ENCODE measurements at regions not wholly inside any gene's neighbourhood (a gene's known extent, or its start where the extent isn't known, plus 50 kb on each side); places are given as distances from the start of the nearest gene placed in this dataset.

DNA sequence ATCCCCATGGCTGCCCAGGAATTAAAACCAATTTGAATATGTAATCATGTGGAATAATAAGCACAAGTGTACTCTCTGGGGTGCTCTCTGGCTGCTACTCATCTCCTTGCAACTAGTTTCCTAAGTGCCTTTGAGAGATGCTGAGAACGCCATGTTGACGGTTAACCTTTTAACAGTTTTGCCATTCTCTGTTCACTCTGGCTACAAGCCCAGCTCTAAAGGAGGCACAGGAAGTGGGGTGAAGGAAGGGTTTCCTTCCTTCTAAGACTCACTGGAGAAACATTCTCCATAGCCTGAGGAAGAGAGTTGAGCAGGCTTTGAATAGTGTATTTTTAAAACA lies 122.0 kb upstream of the ZC3H12C start:
- H3K36me3 Mint-ChIP-seq (ENCODE audit: low read depth, unreplicated experiment) = no peaks in the 10 kb centered on the region
- H3K27ac ChIP-seq (ENCODE audit: low read depth, low read length) = no peak overlapping the region
- peak overlapping the region; percentile 48 for H3K27ac Mint-ChIP-seq (ENCODE audit: unreplicated experiment)
- H3K4me3 ChIP-seq (ENCODE audit: insufficient read depth, low read depth, low read length) = peak overlapping the region; percentile 8
- DNase-seq (ENCODE audit: low read depth) (peak; percentile 68), FAIRE-seq (peak; percentile 79)
- H3K4me1 Mint-ChIP-seq (ENCODE audit: low read depth, unreplicated experiment) = peaks cover 24% of the 10 kb centered on the region
- peak overlapping the region; percentile 75 for H3K4me2 ChIP-seq (ENCODE audit: low read length)
- H3K4me1 ChIP-seq (ENCODE audit: insufficient read depth, low read length) = peaks cover 18% of the 10 kb centered on the region
- TF ChIP-seq, protein P1, sequence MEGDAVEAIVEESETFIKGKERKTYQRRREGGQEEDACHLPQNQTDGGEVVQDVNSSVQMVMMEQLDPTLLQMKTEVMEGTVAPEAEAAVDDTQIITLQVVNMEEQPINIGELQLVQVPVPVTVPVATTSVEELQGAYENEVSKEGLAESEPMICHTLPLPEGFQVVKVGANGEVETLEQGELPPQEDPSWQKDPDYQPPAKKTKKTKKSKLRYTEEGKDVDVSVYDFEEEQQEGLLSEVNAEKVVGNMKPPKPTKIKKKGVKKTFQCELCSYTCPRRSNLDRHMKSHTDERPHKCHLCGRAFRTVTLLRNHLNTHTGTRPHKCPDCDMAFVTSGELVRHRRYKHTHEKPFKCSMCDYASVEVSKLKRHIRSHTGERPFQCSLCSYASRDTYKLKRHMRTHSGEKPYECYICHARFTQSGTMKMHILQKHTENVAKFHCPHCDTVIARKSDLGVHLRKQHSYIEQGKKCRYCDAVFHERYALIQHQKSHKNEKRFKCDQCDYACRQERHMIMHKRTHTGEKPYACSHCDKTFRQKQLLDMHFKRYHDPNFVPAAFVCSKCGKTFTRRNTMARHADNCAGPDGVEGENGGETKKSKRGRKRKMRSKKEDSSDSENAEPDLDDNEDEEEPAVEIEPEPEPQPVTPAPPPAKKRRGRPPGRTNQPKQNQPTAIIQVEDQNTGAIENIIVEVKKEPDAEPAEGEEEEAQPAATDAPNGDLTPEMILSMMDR (IDR thresholded peaks at IDR 0.05; ENCODE audit: insufficient read depth, low read depth, low read length) = no peak
- TF ChIP-seq EZH2 (IDR thresholded peaks at IDR 0.05; ENCODE audit: insufficient read depth, low read length) = no peak
- H4K20me1 ChIP-seq (ENCODE audit: insufficient read depth, low read length) = no peaks in the 10 kb centered on the region
- peak overlapping the region; percentile 48 for H2AFZ ChIP-seq (ENCODE audit: low read depth, low read length)
- H3K4me3 Mint-ChIP-seq (ENCODE audit: unreplicated experiment) = no peak overlapping the region
- no peaks in the 10 kb centered on the region for H3K27me3 ChIP-seq (ENCODE audit: insufficient read depth, low read length)
- no peaks in the 10 kb centered on the region for H3K27me3 Mint-ChIP-seq (ENCODE audit: low read depth, unreplicated experiment)
- no peak overlapping the region for H3K9ac ChIP-seq (ENCODE audit: low read length)
- peaks cover 3% of the 10 kb centered on the region for H3K9me3 Mint-ChIP-seq (ENCODE audit: unreplicated experiment)
- H3K79me2 ChIP-seq (ENCODE audit: insufficient read depth, low read length) = no peaks in the 10 kb centered on the region
- H3K9me3 ChIP-seq (ENCODE audit: insufficient read depth, low read depth, low read length) = no peaks in the 10 kb centered on the region
- H3K36me3 ChIP-seq (ENCODE audit: insufficient read depth, low read length) = no peaks in the 10 kb centered on the region

DNA sequence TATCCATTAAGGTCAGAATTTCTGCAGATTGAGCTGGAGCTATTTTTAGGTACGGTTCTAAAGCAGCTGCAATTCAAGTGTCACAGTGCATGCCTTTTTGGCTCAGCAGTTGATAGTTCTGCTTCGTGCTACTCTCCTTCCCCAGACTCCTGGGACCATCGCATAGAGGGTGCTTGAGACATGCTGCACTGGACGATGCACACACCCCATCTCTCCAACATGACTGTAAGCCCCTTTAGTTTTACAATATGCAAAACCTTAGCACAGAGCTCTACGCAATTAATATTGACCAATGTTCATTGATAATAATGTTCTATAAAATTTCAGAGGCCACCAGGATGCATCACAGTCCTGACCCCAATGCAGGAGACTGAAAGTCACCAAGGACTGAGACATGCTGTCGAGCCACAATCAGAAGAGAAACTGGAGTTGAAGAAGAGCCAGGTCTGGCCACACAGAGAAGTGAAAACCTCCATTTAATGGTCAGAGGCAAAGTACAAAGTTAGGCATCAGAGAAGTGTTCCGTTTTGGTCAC lies 120.9 kb upstream of the ZC3H12C start:
- Histone ChIP-seq H3K79me2 (ENCODE audit: insufficient read depth, low read length) (no peaks in the 10 kb centered on the region), H3K4me1 (ENCODE audit: insufficient read depth, low read length) (peaks cover 18% of the 10 kb centered on the region)

DNA sequence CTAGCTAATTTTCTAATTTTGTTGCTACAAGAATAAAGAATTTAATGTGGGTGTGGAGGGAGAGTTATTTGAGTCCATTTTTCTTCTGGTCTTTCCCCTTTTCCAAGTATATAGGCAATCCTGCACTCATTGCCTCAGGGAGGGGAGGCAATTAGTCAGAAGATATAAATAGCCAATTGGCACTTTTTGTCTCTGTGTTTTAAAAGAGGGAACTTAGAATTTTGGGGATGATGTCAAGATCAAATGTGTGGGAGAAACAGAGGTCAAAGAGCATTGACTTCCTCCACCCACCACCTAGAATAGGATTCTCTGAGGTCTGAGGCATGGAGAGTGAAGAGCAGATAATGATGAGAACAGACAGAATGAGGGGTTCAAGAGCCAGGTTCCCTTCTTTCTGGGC lies 120.3 kb upstream of the ZC3H12C start:
- Histone ChIP-seq H3K79me2 (ENCODE audit: insufficient read depth, low read length) (no peaks in the 10 kb centered on the region), H3K36me3 (ENCODE audit: insufficient read depth, low read length) (no peaks in the 10 kb centered on the region), H4K20me1 (ENCODE audit: insufficient read depth, low read length) (no peaks in the 10 kb centered on the region), H3K27ac (ENCODE audit: low read depth, low read length) (no peak overlapping the region), H3K4me3 (ENCODE audit: insufficient read depth, low read depth, low read length) (no peak overlapping the region), H3K4me1 (ENCODE audit: insufficient read depth, low read length) (peaks cover 18% of the 10 kb centered on the region), H2AFZ (ENCODE audit: low read depth, low read length) (no peak overlapping the region), H3K9ac (ENCODE audit: low read length) (no peak overlapping the region), H3K27me3 (ENCODE audit: insufficient read depth, low read length) (no peaks in the 10 kb centered on the region), H3K9me3 (ENCODE audit: insufficient read depth, low read depth, low read length) (no peaks in the 10 kb centered on the region), H3K4me2 (ENCODE audit: low read length) (no peak overlapping the region)
- Mint-ChIP-seq H3K4me3 (ENCODE audit: unreplicated experiment) (no peak overlapping the region), H3K27me3 (ENCODE audit: low read depth, unreplicated experiment) (no peaks in the 10 kb centered on the region), H3K9me3 (ENCODE audit: unreplicated experiment) (peaks cover 4% of the 10 kb centered on the region), H3K36me3 (ENCODE audit: low read depth, unreplicated experiment) (no peaks in the 10 kb centered on the region), H3K4me1 (ENCODE audit: low read depth, unreplicated experiment) (peaks cover 24% of the 10 kb centered on the region), H3K27ac (ENCODE audit: unreplicated experiment) (no peak overlapping the region)
- FAIRE-seq (no peak), DNase-seq (ENCODE audit: low read depth) (peak; percentile 8)
- TF ChIP-seq, protein P1 (IDR thresholded peaks at IDR 0.05; ENCODE audit: insufficient read depth, low read depth, low read length) = no peak
- no peak for TF ChIP-seq EZH2 (IDR thresholded peaks at IDR 0.05; ENCODE audit: insufficient read depth, low read length)

More for the DNA sequence above, 120.9 kb upstream of the ZC3H12C start:
- Histone ChIP-seq H3K27me3 (ENCODE audit: insufficient read depth, low read length) (no peaks in the 10 kb centered on the region), H2AFZ (ENCODE audit: low read depth, low read length) (no peak overlapping the region), H4K20me1 (ENCODE audit: insufficient read depth, low read length) (no peaks in the 10 kb centered on the region), H3K27ac (ENCODE audit: low read depth, low read length) (no peak overlapping the region), H3K9ac (ENCODE audit: low read length) (no peak overlapping the region), H3K4me3 (ENCODE audit: insufficient read depth, low read depth, low read length) (peak overlapping the region; percentile 8), H3K36me3 (ENCODE audit: insufficient read depth, low read length) (no peaks in the 10 kb centered on the region), H3K9me3 (ENCODE audit: insufficient read depth, low read depth, low read length) (no peaks in the 10 kb centered on the region), H3K4me2 (ENCODE audit: low read length) (peak overlapping the region; percentile 75)
- DNase-seq (ENCODE audit: low read depth) = no peak
- Mint-ChIP-seq H3K9me3 (ENCODE audit: unreplicated experiment) (peaks cover under 1% of the 10 kb centered on the region), H3K36me3 (ENCODE audit: low read depth, unreplicated experiment) (no peaks in the 10 kb centered on the region), H3K4me1 (ENCODE audit: low read depth, unreplicated experiment) (peaks cover 24% of the 10 kb centered on the region), H3K4me3 (ENCODE audit: unreplicated experiment) (no peak overlapping the region), H3K27me3 (ENCODE audit: low read depth, unreplicated experiment) (no peaks in the 10 kb centered on the region), H3K27ac (ENCODE audit: unreplicated experiment) (no peak overlapping the region)
- TF ChIP-seq, protein P1 (IDR thresholded peaks at IDR 0.05; ENCODE audit: insufficient read depth, low read depth, low read length) = no peak
- no peak for FAIRE-seq
